ENCODE measurements at regions not wholly inside any gene's neighbourhood (a gene's known extent, or its start where the extent isn't known, plus 50 kb on each side); places are given as distances from the start of the nearest gene placed in this dataset.

DNA sequence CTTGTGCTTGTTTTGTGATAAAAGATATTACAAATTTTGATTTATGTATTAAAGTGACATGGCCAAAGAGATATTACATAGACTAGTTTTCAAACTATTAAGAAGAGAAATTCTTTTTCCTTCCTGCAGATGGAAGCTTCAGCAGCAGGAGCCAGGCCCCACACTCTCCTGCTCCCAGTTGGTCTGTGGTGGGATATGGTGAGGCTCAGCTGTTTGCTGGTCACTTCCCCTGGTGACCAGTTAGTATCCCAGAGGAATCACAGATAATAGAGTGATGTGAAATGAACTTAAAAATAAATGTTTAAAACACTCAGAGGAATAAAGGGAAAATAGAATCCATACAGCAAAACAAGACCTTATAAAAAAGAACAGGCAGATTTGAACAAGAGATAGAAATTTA is 154.7 kb downstream of the KTN1 start:
- no peak for DNase-seq (ENCODE audit: low read depth in 2 of 2, low spot score in 1 of 2)

DNA sequence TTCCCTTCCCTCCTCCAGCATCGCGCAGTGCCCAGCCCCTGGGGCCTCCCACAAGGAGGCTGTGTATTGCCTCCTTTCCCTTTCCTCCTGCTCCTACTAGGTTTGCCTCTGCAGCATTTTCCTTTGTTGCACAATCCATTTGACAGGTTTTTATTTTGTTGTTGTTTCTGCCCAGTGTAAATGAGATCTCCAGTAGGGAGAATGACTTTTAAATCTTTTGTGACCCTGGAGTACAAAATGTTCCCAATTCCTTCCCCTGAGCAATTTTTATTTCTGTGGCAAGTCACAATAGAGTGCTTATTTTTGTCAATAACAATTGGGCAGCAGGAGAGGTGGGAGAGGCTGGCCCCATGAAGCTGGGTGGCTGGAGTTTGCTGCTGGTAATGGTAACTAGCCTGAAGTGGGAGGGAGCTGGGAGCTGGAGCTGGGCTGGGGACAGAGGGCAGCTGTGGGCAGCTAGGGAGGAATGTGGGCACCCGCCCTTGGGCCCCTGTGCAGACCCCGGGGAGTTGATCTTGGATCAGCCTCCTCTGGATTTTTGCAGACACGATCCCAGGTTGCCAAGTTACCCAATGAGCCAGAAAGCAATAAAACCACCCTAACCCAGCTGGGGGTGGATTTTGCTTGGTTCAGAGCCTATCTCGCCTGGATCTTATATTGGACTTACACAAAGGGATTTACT is 160.1 kb downstream of the KTN1 start:
- DNase-seq (ENCODE audit: low read depth in 2 of 2, low spot score in 1 of 2), result no peak

DNA sequence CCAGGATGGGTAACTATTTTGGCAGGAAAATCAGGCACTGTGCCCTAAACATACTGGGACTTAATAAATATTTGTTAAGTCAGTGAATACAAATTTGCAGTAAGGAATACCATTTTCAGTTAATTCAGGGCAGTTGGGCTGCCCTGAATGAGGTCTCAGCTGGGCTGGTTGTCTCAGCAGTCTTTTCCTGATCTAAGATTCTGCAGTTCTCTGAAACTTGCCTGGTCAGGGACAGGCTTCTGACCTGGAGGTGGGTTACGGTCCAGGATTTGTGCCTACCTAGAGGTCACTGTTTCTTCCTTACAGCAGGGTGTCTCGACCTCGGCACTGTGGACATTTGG is 160.6 kb downstream of the KTN1 start:
- DNase-seq (ENCODE audit: low read depth in 2 of 2, low spot score in 1 of 2), result no peak

DNA sequence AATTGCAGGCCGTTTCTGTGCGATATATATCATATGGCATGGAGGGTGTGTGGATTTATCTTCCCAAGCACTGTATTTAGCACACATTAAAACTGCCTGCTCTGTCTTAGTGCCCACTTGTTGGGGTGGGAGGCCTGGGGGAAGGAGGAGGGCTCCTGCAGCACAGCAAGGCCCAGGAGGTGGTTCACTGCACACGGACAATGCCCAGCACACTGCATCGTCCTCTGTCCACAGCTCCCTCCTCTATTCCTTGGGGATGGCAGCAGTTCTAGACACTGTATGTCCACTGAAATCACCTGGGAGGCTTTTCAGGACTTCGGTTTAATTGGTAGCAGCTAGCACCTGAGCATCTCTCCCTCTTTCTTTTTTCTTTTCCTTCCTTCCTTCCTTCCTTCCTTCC is 161.2 kb downstream of the KTN1 start:
- no peak for DNase-seq (ENCODE audit: low read depth in 2 of 2, low spot score in 1 of 2)

DNA sequence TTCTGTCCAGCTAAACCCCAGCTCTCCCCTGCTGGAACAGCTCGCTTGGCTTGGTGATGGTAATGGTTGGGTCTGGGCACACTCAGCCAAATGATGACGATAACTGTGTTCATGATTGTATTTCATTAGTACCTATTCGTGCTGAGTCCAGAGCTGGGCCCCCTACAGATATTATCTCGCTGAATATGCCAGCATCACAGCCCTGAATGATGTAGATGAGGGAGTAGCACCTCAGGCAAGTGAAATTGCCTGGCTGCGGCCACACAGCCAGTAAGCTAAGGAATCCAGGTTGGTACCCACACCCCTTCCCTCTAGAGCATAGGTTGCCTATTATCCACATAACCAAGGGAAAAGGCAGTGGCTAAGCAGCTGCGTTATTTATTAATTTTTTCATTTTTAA is 163.5 kb downstream of the KTN1 start:
- DNase-seq (ENCODE audit: low read depth in 2 of 2, low spot score in 1 of 2), result no peak

DNA sequence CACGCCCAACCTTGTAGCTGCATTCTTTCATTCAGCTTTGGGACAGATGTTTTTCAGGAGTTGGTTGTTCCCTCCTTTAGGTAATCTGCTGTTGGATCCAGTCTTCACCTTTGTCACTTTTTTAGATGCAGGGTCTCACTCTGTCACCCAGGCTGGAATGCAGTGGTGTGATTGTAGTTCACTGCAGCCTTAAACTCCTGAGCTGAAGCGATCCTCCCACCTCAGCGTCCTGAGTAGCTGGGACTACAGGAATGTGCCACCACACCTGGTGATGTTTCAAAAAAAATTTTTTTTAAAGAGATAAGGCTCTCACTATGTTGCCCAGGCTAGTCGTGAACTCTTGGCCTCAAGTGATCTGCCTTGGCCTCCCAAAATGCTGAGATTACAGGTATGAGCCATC is 164.3 kb downstream of the KTN1 start:
- no peak for DNase-seq (ENCODE audit: low read depth in 2 of 2, low spot score in 1 of 2)

DNA sequence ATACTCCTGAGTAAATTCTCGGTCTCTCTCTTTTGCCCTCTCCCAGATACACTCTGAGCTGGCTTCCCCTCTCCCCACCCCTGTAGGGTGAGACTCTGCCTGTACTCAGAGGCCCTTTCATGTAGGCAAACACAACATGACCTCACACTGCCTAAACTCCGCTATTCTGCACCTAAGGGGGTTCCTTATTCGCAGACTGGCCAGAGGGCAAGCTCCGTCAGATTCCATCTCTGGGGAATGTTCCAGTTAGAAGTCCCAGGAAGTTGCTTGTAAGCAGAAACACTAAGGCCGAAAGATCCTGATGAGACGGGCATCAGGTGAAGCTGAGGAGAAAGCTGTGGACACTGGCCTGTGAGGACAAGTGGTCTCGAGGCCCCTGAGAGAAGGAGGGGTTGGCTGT is 165.9 kb downstream of the KTN1 start:
- no peak for DNase-seq (ENCODE audit: low read depth in 2 of 2, low spot score in 1 of 2)

DNA sequence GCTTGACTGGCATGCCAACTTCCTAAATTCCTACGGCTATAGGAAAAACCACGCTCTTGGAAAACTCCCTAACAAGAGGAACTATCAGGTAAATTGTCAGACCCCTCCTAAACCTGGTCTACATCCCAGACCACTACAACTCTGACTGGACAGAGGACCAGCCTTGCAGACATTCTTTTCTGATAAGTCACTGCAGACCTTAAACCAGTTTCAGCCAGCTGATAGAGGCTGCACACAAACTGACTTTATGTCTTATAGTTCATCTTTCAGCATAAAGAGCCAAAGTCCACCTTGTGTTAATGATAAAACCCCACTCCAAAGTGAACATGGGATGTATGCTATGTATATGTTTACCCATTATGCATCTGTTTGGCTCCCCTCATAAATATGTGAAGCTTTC is 166.6 kb downstream of the KTN1 start:
- DNase-seq (ENCODE audit: low read depth in 2 of 2, low spot score in 1 of 2), result no peak

DNA sequence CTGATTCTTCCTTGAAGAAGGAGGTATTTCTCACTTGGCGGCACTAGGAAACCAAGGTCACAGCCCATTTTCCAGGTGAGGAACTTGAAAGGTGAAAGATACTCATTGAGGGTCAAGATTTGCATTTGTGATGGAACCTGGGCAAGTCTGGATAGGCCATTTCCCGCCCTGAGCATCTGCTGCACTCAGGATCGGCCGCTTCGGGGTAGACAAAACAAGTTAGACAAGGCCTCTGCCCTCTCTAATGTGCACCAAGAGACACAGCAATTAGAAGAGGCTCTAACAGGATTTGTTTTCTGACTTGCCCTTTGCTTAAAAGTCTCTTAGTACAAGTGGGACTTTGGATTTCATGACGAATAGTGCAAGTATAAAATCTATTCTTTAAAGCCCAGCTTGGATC is 167.2 kb downstream of the KTN1 start:
- DNase-seq (ENCODE audit: low read depth in 2 of 2, low spot score in 1 of 2), result no peak

DNA sequence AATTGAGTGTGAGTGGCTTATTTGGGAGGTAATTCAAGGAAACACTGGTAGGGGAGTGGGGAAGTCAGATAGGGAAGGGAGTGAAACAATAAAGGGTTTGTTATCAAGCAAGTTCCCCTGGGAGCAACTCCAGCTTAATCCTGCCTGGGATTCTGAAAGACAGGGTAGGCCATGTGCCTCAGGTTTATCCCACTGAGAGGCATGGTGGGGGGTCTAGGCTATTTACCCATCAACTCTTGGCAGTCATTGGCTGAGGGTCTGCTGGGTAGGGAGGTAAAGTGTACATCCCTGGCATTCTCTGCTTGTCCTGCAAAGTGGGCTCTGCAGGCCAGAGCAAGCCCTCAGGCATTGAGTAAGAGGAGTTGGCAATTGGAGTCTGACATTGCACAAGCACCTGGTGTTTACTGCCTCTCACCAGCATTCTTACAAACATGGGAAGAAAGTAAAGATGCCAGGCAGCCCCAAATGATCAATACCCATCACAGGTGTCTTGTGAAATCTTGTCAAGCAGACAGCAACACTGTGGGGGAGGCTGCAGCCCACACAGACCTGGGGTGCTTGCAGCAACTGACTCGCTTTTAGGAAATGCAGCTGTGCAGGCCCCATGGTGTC is 169.3 kb downstream of the KTN1 start:
- no peak for DNase-seq (ENCODE audit: low read depth in 2 of 2, low spot score in 1 of 2)

DNA sequence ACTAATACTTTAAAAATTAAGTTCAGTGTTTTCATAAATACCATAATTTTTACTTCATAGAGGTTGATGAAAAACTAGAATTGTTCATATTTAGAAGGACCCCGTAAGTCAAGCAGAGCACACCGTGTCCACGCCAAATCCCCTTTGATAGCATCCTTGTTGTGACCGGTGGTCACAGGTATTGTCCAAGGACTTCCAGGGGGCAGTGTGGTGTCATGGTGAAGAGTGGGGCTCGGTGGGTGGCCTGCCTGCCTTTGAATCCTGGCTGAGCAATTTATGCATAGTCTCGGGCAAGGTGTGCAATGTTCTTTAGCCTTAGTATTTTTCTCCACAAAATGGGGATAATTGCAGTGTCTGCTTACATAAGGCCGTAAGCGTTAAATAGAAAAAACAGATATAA is 169.9 kb downstream of the KTN1 start:
- no peak for DNase-seq (ENCODE audit: low read depth in 2 of 2, low spot score in 1 of 2)

DNA sequence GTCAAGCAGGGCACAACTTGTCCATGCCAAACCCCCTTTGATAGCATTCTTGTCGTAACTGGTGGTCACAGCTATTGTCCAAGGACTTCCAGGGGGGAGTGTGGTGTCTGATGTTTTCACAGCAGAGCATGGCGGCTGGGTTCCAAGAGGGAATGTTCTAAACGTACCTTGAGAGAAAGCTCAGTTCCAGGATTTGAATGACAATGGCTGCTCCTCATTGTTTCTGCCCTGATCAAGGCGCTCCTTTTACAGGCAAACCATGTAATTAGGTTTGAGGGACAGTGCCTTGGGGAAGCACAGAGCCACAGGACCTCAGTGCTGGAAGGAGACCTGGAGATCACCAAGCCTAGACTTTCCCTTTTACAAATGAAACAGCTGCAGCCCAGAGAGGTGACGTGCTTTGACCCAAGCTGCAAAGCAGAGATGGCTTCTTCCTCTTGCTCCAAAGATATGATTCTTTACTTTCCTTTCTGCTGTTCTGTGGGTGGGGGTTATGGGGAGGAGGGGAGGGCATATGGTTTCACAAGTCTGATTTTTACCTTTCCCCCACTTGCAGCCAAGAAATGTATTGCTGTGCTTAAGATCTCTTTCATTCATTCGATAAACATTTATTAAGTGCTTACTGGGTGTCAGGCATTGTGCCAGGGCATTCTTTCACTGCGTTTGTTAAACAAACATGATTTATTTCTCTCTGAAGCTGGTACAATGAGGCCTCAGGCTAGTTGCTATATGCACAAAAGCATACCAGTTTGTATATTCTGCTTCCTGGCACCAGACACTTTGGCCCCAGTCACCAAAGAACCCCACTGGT is 172.8 kb downstream of the KTN1 start:
- no peak for DNase-seq (ENCODE audit: low read depth in 2 of 2, low spot score in 1 of 2)

DNA sequence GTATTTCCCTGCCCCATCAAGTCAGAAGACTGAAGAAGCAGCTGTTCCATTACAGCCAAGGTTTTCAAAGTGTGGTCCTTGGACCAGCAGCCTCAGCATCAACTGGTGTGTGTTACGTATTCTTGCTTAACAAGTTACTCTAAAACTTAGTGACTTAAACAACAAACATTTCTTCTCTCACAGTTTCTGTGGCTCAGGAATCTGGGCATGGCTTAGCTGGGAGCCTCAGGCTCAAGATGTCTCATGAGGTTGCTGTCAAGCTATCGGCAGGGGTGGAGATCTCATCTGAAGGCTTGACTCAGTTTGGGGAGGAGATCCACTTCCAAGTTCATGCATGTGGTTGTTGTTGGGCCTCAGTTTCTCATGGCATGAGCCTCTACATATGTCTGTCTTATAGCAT is 174.5 kb downstream of the KTN1 start:
- DNase-seq (ENCODE audit: low read depth in 2 of 2, low spot score in 1 of 2), result no peak

DNA sequence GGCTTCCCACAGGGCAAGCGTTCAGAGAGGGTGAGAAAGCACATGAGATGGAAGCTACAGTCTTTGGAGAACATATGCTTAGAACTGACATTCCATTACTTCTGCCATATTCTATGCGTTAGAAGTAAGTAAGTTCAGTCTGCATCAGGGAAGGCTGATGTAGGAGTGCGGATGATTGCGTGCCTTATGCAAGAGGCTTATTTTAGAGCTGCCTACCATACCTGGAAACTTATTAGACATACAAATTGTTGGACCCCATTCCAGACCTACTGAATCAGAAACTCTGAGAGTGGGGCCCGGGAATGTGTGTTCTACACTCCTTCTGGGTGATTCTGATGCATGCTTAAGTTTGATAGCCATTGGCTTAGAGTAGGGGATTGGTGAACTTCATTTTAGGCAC is 174.9 kb downstream of the KTN1 start:
- no peak for DNase-seq (ENCODE audit: low read depth in 2 of 2, low spot score in 1 of 2)

DNA sequence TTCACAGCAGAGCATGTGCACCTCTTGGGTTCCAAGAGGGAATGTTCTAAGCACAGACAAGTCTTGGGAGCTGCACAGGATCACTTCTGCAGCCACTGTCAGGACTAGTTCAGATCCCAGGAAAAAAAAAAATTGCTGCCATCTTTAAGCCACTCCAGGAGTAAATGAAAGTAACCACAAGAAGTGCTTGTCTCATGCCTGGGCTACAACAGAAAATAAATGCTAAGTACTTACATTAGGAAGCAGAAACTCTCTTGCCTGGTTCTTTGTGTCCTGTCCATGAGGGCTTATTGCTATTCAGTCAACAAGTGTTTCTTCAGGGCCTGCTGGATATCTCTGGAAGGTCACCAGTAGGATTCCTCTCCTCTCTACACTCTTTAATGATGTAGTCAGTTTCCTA is 176.1 kb downstream of the KTN1 start:
- no peak for DNase-seq (ENCODE audit: low read depth in 2 of 2, low spot score in 1 of 2)

DNA sequence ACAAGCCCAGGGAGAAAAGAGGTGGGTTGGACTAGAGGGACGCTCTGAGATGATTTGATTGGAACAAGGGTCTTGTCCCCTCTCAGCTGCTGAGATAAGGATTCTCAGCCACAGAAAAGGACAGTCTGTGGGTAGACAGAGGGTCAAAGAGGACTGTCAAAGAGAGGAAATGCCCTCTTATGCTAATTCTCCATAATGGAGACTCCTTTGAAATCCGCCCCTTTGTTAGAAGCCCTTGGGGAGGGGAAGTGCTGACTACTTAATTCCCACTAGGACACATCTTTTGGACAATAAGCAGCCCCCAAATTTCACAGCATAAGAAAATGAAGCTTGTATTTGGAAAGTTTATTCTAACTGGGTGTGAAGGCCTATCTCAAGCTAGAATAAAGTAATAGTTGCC is 176.6 kb downstream of the KTN1 start:
- DNase-seq (ENCODE audit: low read depth in 2 of 2, low spot score in 1 of 2), result no peak

DNA sequence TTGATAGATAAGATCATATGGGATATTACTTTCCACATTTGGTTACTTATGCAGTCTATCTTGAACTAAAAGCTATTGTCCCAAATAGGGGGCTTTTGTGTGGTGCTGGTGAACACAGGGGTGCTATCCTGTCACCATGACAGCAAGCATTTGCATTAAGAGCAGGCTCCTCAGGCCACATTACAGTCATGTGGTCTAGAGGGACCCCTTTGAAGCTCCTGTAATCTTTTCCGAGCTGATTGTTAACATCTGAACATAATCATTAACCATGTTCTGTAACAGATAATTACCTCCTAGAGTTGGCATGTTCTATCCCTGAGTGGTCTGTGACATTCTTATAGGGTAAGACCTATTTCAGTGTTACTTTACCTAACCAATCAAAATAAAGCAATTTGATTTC is 178.8 kb downstream of the KTN1 start:
- DNase-seq (ENCODE audit: low read depth in 2 of 2, low spot score in 1 of 2), result no peak

DNA sequence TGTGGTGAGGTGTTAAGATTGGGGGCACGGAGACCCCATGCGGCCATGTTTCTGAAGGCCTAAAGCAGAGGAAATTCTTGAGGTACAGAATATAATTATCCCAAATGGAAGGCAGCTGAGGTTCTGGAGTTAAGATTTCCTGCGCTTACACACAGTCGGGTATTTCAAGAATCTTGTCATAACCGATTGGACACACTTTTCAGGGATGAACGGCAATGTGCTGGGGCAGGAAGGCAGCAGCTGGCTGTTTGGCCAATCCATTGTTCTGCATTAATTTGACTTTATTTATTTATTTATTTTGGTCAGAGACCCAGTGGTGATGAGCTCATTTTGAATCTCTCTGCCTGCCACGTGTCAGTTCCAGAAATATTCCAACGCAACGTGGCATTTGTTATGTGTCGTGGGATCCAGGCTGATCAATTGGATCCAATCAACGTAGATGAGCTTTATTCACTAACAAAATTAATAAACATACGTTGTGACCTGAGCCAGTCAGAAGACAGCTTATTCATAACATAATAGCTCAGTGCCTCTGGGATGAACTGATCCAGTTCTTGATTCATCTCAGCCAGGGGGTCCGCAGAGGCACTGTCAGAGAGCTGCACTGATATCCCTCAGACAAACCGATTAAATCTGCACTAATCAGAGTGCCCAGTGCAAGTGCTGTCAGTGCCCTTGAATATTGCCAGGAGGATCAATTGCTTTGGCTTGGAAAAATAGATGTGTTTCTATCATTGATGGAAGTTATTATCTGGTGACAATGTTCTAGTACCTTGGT is 181.0 kb downstream of the KTN1 start:
- DNase-seq (ENCODE audit: low read depth in 2 of 2, low spot score in 1 of 2), result no peak

DNA sequence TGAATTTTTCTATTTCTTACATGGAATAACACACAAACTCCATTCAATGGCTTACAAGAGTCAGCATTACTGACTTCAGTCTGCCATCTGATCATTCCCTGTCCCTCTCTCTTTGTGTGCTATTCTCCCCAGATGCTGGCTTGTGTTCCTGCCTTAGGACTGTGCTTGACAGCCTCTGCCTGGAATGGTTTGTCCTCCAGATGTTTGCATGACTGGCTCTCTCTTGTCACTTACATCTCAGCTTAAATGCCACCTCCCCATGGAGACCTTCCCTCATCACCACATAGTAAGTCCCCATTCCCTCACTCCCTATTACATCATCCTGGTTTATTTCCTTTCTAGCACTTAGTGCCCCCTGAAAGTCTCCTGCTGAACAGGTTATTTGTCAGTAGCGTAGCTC is 181.6 kb downstream of the KTN1 start:
- no peak for DNase-seq (ENCODE audit: low read depth in 2 of 2, low spot score in 1 of 2)

DNA sequence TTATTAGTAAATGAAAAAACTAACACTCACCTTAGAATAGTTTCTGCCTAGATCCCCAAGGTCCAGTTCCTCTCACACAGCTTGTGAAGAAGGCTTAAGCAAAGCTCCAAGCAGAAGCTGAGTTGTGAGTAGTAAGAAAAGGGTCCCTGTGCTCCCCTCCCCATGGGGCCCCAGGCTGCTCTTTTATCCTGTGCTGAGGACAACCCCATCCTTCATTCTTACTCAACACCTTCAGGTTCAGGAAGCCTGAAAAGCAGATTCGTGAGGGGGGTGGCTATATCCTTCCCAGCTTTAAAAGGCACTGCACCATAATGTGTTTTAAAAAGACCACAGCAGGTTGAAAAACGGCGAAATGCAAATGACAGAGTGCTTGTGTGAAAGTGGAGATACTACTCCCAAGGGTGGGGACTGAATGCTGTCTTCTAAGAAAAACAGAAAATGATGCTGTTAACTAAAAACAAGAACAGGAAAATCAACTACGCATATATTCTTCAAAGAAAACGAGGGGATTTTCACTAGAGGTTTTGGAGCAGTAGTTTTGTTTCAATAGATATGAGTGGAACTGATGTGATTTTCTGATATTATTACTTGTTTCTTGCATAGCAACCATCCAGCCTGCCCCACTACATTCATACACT is 182.7 kb downstream of the KTN1 start:
- DNase-seq (ENCODE audit: low read depth in 2 of 2, low spot score in 1 of 2), result no peak

DNA sequence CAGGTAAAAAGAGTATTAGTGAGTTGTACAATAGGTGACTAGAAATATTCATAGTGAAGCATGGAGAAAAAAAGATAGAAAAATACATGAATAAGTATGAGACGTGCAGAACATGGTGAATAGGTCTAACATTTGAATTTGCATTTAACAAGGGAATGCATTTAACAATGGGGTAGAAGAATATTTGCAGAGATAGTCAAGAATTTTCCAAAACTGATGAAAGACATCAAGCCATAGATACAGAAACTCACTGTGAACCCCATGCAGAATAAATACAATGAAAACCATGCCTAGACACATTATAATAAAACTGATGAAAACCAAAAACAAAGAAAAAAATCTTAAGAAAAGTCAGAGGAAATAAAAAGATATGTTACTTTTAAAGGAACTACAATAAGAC is 184.8 kb downstream of the KTN1 start:
- DNase-seq (ENCODE audit: low read depth in 2 of 2, low spot score in 1 of 2), result no peak

Measured in stimulated activated CD8-positive, alpha-beta memory T cell treated with anti-CD3 and anti-CD28 coated beads, Interleukin-4, amount 100 ng/mL, for 1 hour (primary cell).